SU-DHL-6 (cell line): ENCODE measurements at regions not wholly inside any gene's neighbourhood (a gene's known extent, or its start where the extent isn't known, plus 50 kb on each side); places are given as distances from the start of the nearest gene placed in this dataset.

Experiments used
- CTCF ChIP-seq: fragments of 200-600 bp; sonication (generic); IDR thresholded peaks from one replicate; pipeline ENCODE4 v1.5.1; 2017; ENCODE audit warnings: antibody characterized with exemption, mild to moderate bottlenecking, low read length, moderate library complexity; ENCODE audit not compliant: insufficient read depth, poor library complexity, severe bottlenecking
- EZH2phosphoT487 ChIP-seq: fragments of 200-600 bp; sonication (generic), shearing (Covaris generic); conservative IDR thresholded peaks from 2 replicates; pipeline ENCODE4 v1.6.1; 2018; ENCODE audit warnings: mild to moderate bottlenecking, antibody characterized with exemption, low read length, moderate library complexity, mixed read lengths

DNA sequence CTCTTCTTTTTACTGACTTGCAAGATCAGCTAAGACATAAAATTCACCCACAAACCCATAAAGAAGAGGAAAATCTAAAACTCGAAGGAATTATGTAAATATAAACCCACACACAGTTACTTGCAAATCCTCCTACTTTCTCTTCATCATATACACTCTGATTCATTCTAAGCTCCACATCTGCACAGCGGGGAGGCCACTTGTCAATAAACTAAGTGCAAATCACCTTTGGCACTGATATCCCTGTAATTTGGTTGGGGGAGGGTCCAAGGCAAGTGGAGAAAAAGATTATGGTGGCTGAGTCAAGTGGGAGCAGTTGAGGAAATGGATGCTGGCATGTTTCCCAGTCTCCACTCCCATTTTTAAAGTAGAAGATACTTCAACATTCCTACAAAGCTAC is 596.5 kb downstream of the MATN1 start:
- TF ChIP-seq CTCF (no peak), EZH2phosphoT487 (no peak)
